A549 (cell line): ENCODE measurements at regions not wholly inside any gene's neighbourhood (a gene's known extent, or its start where the extent isn't known, plus 50 kb on each side); places are given as distances from the start of the nearest gene placed in this dataset.

Experiments
- ATAC-seq, 2 experiments: fragments of 200-7000 bp in 1 of 2; fragments of >200 bp in 1 of 2; cut with Nextera tagmentation in 1 of 2; cut with Tn5 transposase in 1 of 2; 3 replicates each; pipeline versions ENCODE4 v1.8.0 to v1.9.1; 2018 to 2020; ENCODE audit warnings: mild to moderate bottlenecking in 1 of 2, moderate library complexity in 1 of 2
- CTCF ChIA-PET: fragments of 300-600 bp; sonication (Branson Sonifier 250); formaldehyde crosslinking; extraction: SDS; loops from one replicate; lab custom pipeline; 2021; ENCODE audit warnings: antibody characterized with exemption, inconsistent platforms; lab: Yijun Ruan, JAX
- POLR2A ChIA-PET: fragments of 350-600 bp; formaldehyde crosslinking; extraction: SDS; loops from one replicate; lab custom pipeline; 2021; ENCODE audit warnings: antibody characterized with exemption, inconsistent platforms; lab: Yijun Ruan, JAX
- DNase-seq, 2 experiments: peaks; one replicate each; pipeline versions ENCODE4 v3.0.0 to v3.0.0-alpha.2; 2011 to 2016; ENCODE audit warnings: low read depth in 1 of 2, low spot score in 1 of 2
- FAIRE-seq: peaks from 2 replicates; lab custom pipeline; 2011; peaks lifted over from hg19 to GRCh38; lab: Jason Lieb, UNC
- H3K27ac ChIP-seq, 2 experiments: fragments of >200 bp; sonication (Bioruptor Twin); formaldehyde crosslinking; 3 replicates each; pipeline ENCODE4 v1.5.1; 2016 to 2017
- H3K4me1 ChIP-seq: fragments of >200 bp; sonication (Bioruptor Twin); formaldehyde crosslinking; 3 replicates; pipeline ENCODE4 v1.6.1; 2016
- H3K4me2 ChIP-seq: fragments of >200 bp; sonication (Bioruptor Twin); formaldehyde crosslinking; 3 replicates; pipeline ENCODE4 v1.6.1; 2016
- H3K4me3 ChIP-seq: fragments of >200 bp; sonication (Bioruptor Twin); formaldehyde crosslinking; 3 replicates; pipeline ENCODE4 v1.5.1; 2016
- H3K9me3 ChIP-seq: fragments of >200 bp; sonication (Bioruptor Twin); formaldehyde crosslinking; 3 replicates; pipeline ENCODE4 v1.6.1; 2016
- BCL3 ChIP-seq: fragments of >200 bp; sonication (Bioruptor Twin); formaldehyde crosslinking; IDR thresholded peaks from 3 replicates; pipeline ENCODE4 v1.6.1; 2016
- CBX2 ChIP-seq: fragments of 200-600 bp; sonication (generic); IDR thresholded peaks from 2 replicates; pipeline ENCODE4 v1.6.1; 2016; ENCODE audit warnings: low read depth, mild to moderate bottlenecking, borderline replicate concordance
- CBX8 ChIP-seq: fragments of 200-600 bp; sonication (generic); IDR thresholded peaks from 2 replicates; pipeline ENCODE4 v1.6.1; 2016
- CHD4 ChIP-seq: fragments of 200-600 bp; sonication (generic); IDR thresholded peaks from 2 replicates; pipeline ENCODE4 v1.6.1; 2016; ENCODE audit warnings: antibody characterized with exemption, mild to moderate bottlenecking, borderline replicate concordance
- E2F6 ChIP-seq: IDR thresholded peaks from 2 replicates; pipeline ENCODE4 v1.6.1; 2012; ENCODE audit warnings: low read depth, borderline replicate concordance
- HOXB13 ChIP-seq: fragments of 250-450 bp; sonication (Bioruptor Pico); IDR thresholded peaks from 2 replicates; pipeline ENCODE4 v1.5.0; 2020; ENCODE audit warnings: low read depth, mild to moderate bottlenecking, moderate library complexity
- JUN ChIP-seq, 2 experiments: fragments of >200 bp; sonication (Bioruptor Twin); formaldehyde crosslinking; IDR thresholded peaks; 2 replicates in 1 of 2; 3 replicates in 1 of 2; pipeline ENCODE4 v1.6.1; 2016 to 2017
- KDM1A ChIP-seq: fragments of 200-600 bp; sonication (generic); IDR thresholded peaks from 2 replicates; pipeline ENCODE4 v1.6.1; 2016; ENCODE audit warnings: low read depth, mild to moderate bottlenecking
- KDM5A ChIP-seq: fragments of 200-600 bp; sonication (generic); IDR thresholded peaks from 2 replicates; pipeline ENCODE4 v1.6.1; 2016; ENCODE audit warnings: antibody characterized with exemption, mild to moderate bottlenecking
- MYC ChIP-seq: IDR thresholded peaks from 2 replicates; pipeline ENCODE4 v1.6.1; 2012; ENCODE audit warnings: mild to moderate bottlenecking, inconsistent platforms, low read length, improper control_type of control experiment, borderline replicate concordance
- NR3C1 ChIP-seq: fragments of >200 bp; sonication (Bioruptor Twin); formaldehyde crosslinking; IDR thresholded peaks from 3 replicates; pipeline ENCODE4 v1.6.1; 2017
- POLR2A ChIP-seq: IDR thresholded peaks from 2 replicates; pipeline ENCODE4 v1.6.1; 2012; ENCODE audit warnings: mild to moderate bottlenecking, low read length
- RAD21 ChIP-seq, 2 experiments: fragments of >200 bp in 1 of 2; sonication (Bioruptor Twin) in 1 of 2; formaldehyde crosslinking in 1 of 2; IDR thresholded peaks in 1 of 2; conservative IDR thresholded peaks in 1 of 2; 2 replicates in 1 of 2; 3 replicates in 1 of 2; pipeline ENCODE4 v1.6.1; 2012 to 2018; ENCODE audit warnings: inconsistent platforms in 1 of 2
- TFCP2L1 ChIP-seq: fragments of 250-450 bp; sonication (Bioruptor Pico); IDR thresholded peaks from 2 replicates; pipeline ENCODE4 v1.5.0; 2021; ENCODE audit warnings: mild to moderate bottlenecking
- ZC3H11A ChIP-seq: fragments of 450-650 bp; IDR thresholded peaks from 2 replicates; pipeline ENCODE4 v1.6.1; 2014; ENCODE audit warnings: antibody characterized with exemption, mild to moderate bottlenecking
- WGBS: methylation state at CpG from one replicate; pipeline ENCODE4 v1.1.6; 2017; ENCODE audit errors: missing lambda C conversion rate; 5-methylcytosine and 5-hydroxymethylcytosine counted together
- TF ChIP-seq, protein P1 (sequence below): fragments of 250-450 bp; sonication (Bioruptor Pico); IDR thresholded peaks from 2 replicates; pipeline ENCODE4 v1.5.0; 2020; ENCODE audit warnings: low read depth, mild to moderate bottlenecking, moderate library complexity
- TF ChIP-seq, protein P2 (sequence below): fragments of 450-650 bp; IDR thresholded peaks from 2 replicates; pipeline ENCODE4 v1.6.1; 2014; ENCODE audit warnings: antibody characterized with exemption
- TF ChIP-seq, protein P3 (sequence below): IDR thresholded peaks from 2 replicates; pipeline ENCODE4 v1.6.1; 2012
- TF ChIP-seq, protein P4 (sequence below): fragments of >200 bp; sonication (Bioruptor Twin); formaldehyde crosslinking; IDR thresholded peaks from 3 replicates; pipeline ENCODE4 v1.5.1; 2016

GRCh38 chr4:66035701-66036100 lies 365.4 kb upstream of the EPHA5 start (continued):
- TF ChIP-seq RAD21 (conservative IDR thresholded peaks at IDR 0.05 in 1 of 2, IDR thresholded peaks at IDR 0.05 in 1 of 2) (no peak), ZC3H11A (no peak)
- TF ChIP-seq, protein P1, sequence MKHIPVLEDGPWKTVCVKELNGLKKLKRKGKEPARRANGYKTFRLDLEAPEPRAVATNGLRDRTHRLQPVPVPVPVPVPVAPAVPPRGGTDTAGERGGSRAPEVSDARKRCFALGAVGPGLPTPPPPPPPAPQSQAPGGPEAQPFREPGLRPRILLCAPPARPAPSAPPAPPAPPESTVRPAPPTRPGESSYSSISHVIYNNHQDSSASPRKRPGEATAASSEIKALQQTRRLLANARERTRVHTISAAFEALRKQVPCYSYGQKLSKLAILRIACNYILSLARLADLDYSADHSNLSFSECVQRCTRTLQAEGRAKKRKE (CRISPR knock-in tag): no peak

DNA sequence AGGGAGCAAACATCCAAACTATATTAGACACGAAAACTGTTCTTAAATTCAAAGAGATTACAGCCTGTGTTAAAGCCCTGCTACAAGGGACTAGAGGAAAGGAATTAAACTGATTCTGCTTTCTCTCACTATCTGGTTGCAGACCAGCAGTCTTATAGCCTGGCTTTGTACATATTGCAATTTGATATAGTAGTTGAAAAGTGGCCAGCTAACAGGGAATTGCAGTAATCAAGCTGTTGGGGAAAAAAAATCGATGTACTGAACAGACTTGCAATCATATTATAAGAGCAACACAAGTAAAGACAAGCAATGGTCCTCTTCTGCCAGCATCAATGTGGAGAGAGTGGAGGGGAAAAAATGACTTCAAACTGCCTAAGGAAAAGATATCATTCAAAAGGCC lies 364.4 kb upstream of the EPHA5 start:
- FAIRE-seq: no peak
- no peak for ATAC-seq

GRCh38 chr4:66034262-66034661 lies 364.0 kb upstream of the EPHA5 start:
- FAIRE-seq (no peak), DNase-seq (no peak), ATAC-seq (no peak)
- 95% methylated on average over 2 of the region's 2 CpGs for WGBS
- no peaks in the 10 kb centered on the region for H3K9me3 ChIP-seq
- no peak overlapping the region for H3K4me3 ChIP-seq
- no peak overlapping the region for H3K27ac ChIP-seq
- H3K4me1 ChIP-seq: no peaks in the 10 kb centered on the region
- POLR2A ChIA-PET: no interaction called here
- no peak overlapping the region for H3K4me2 ChIP-seq
- CTCF ChIA-PET: no interaction called here
- no peak for TF ChIP-seq TFCP2L1 (CRISPR knock-in tag)
- TF ChIP-seq CHD4: no peak
- TF ChIP-seq E2F6: no peak
- TF ChIP-seq, protein P2, sequence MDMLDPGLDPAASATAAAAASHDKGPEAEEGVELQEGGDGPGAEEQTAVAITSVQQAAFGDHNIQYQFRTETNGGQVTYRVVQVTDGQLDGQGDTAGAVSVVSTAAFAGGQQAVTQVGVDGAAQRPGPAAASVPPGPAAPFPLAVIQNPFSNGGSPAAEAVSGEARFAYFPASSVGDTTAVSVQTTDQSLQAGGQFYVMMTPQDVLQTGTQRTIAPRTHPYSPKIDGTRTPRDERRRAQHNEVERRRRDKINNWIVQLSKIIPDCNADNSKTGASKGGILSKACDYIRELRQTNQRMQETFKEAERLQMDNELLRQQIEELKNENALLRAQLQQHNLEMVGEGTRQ: no peak
- TF ChIP-seq, protein P3, sequence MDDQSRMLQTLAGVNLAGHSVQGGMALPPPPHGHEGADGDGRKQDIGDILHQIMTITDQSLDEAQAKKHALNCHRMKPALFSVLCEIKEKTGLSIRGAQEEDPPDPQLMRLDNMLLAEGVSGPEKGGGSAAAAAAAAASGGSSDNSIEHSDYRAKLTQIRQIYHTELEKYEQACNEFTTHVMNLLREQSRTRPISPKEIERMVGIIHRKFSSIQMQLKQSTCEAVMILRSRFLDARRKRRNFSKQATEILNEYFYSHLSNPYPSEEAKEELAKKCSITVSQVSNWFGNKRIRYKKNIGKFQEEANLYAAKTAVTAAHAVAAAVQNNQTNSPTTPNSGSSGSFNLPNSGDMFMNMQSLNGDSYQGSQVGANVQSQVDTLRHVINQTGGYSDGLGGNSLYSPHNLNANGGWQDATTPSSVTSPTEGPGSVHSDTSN: no peak
- TF ChIP-seq CBX8: no peak
- TF ChIP-seq KDM1A: no peak
- no peak for TF ChIP-seq HOXB13 (CRISPR knock-in tag)
- no peak for TF ChIP-seq JUN (IDR thresholded peaks at IDR 0.05)

More for the DNA sequence above, 364.4 kb upstream of the EPHA5 start:
- POLR2A ChIA-PET: no interaction called here
- Histone ChIP-seq H3K27ac (no peak overlapping the region), H3K4me2 (no peak overlapping the region)
- DNase-seq: no peak
- TF ChIP-seq CBX2: no peak
- TF ChIP-seq, protein P1 (CRISPR knock-in tag): no peak
- TF ChIP-seq, protein P2: no peak
- no peak for TF ChIP-seq KDM5A
- TF ChIP-seq NR3C1: no peak
- TF ChIP-seq, all 56 proteins: peak for 0
- 9% methylated on average over 2 of the region's 2 CpGs for WGBS
- H3K4me1 ChIP-seq: no peaks in the 10 kb centered on the region
- H3K4me3 ChIP-seq: no peak overlapping the region
- CTCF ChIA-PET: no interaction called here
- H3K9me3 ChIP-seq: no peaks in the 10 kb centered on the region

GRCh38 chr4:66032571-66032970 lies 362.3 kb upstream of the EPHA5 start:
- FAIRE-seq (no peak), ATAC-seq (no peak), DNase-seq (no peak)
- WGBS: 85% methylated on average over 2 of the region's 2 CpGs
- H3K4me1 ChIP-seq: no peaks in the 10 kb centered on the region
- H3K4me2 ChIP-seq: no peak overlapping the region
- no peak overlapping the region for H3K27ac ChIP-seq
- no peak overlapping the region for H3K4me3 ChIP-seq
- ChIA-PET POLR2A (no interaction called here), CTCF (no interaction called here)
- H3K9me3 ChIP-seq: no peaks in the 10 kb centered on the region
- TF ChIP-seq MYC (no peak), POLR2A (no peak), BCL3 (no peak), NR3C1 (no peak), RAD21 (conservative IDR thresholded peaks at IDR 0.05 in 1 of 2, IDR thresholded peaks at IDR 0.05 in 1 of 2) (no peak)
- TF ChIP-seq, protein P3: no peak
- TF ChIP-seq, protein P4, sequence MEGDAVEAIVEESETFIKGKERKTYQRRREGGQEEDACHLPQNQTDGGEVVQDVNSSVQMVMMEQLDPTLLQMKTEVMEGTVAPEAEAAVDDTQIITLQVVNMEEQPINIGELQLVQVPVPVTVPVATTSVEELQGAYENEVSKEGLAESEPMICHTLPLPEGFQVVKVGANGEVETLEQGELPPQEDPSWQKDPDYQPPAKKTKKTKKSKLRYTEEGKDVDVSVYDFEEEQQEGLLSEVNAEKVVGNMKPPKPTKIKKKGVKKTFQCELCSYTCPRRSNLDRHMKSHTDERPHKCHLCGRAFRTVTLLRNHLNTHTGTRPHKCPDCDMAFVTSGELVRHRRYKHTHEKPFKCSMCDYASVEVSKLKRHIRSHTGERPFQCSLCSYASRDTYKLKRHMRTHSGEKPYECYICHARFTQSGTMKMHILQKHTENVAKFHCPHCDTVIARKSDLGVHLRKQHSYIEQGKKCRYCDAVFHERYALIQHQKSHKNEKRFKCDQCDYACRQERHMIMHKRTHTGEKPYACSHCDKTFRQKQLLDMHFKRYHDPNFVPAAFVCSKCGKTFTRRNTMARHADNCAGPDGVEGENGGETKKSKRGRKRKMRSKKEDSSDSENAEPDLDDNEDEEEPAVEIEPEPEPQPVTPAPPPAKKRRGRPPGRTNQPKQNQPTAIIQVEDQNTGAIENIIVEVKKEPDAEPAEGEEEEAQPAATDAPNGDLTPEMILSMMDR: no peak
